Nephron (organoid): ENCODE measurements at regions not wholly inside any gene's neighbourhood (a gene's known extent, or its start where the extent isn't known, plus 50 kb on each side); places are given as distances from the start of the nearest gene placed in this dataset.

Experiments used
- H3K27ac Mint-ChIP-seq, 3 experiments: 2 replicates each; pipeline ENCODE4 v1.8.0; 2020; ENCODE audit warnings: mixed read lengths in 3 of 3, mild to moderate bottlenecking in 2 of 3, moderate library complexity in 1 of 3
- H3K27me3 Mint-ChIP-seq: 2 replicates; pipeline ENCODE4 v1.8.0; 2021; ENCODE audit warnings: low read depth, mild to moderate bottlenecking, moderate library complexity, mixed read lengths
- H3K36me3 Mint-ChIP-seq: 2 replicates; pipeline ENCODE4 v1.8.0; 2020; ENCODE audit warnings: low read depth, mixed read lengths
- H3K4me1 Mint-ChIP-seq: 2 replicates; pipeline ENCODE4 v1.8.0; 2020; ENCODE audit warnings: mixed read lengths
- H3K4me3 Mint-ChIP-seq, 3 experiments: 2 replicates each; pipeline ENCODE4 v1.8.0; 2020; ENCODE audit warnings: mild to moderate bottlenecking in 3 of 3, mixed read lengths in 3 of 3, moderate library complexity in 2 of 3
- H3K9me3 Mint-ChIP-seq: 2 replicates; pipeline ENCODE4 v1.8.0; 2020; ENCODE audit warnings: mixed read lengths
- TF ChIP-seq, protein P1 (sequence below), 3 experiments: fragments of 200-600 bp; sonication (generic); IDR thresholded peaks; one replicate each; pipeline ENCODE4 v1.5.0; 2021; ENCODE audit warnings: antibody characterized with exemption in 3 of 3; ENCODE audit not compliant: unreplicated experiment in 3 of 3

DNA sequence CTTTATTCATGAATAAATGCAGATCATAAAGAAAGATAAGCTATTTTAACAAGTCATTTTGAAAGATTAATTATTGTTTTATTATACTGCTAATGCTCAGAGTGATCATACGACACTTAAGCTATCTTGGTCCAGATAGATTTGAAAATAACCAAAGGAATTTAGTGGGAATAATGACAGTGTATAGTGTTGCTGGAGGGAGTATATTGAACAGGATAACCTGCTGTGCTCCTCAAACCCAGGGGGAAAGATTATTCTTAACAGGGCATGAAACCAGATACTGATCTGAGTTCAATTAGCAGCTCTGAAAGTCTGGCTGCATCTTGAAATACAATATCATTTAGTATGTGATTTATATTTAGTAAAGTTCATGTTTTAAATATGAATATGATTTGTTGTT lies 216.3 kb upstream of the ITGA4 start:
- no peaks in the 10 kb centered on the region for H3K36me3 Mint-ChIP-seq
- H3K4me3 Mint-ChIP-seq = no peak overlapping the region
- H3K9me3 Mint-ChIP-seq = no peaks in the 10 kb centered on the region
- peaks cover 10% of the 10 kb centered on the region for H3K4me1 Mint-ChIP-seq
- H3K27me3 Mint-ChIP-seq = no peaks in the 10 kb centered on the region
- H3K27ac Mint-ChIP-seq = no peak overlapping the region
- TF ChIP-seq, protein P1, sequence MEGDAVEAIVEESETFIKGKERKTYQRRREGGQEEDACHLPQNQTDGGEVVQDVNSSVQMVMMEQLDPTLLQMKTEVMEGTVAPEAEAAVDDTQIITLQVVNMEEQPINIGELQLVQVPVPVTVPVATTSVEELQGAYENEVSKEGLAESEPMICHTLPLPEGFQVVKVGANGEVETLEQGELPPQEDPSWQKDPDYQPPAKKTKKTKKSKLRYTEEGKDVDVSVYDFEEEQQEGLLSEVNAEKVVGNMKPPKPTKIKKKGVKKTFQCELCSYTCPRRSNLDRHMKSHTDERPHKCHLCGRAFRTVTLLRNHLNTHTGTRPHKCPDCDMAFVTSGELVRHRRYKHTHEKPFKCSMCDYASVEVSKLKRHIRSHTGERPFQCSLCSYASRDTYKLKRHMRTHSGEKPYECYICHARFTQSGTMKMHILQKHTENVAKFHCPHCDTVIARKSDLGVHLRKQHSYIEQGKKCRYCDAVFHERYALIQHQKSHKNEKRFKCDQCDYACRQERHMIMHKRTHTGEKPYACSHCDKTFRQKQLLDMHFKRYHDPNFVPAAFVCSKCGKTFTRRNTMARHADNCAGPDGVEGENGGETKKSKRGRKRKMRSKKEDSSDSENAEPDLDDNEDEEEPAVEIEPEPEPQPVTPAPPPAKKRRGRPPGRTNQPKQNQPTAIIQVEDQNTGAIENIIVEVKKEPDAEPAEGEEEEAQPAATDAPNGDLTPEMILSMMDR (IDR thresholded peaks at IDR 0.05; ENCODE audit: unreplicated experiment in 3 of 3) = no peak

GRCh38 chr2:181241366-181241765 lies 215.8 kb upstream of the ITGA4 start:
- Mint-ChIP-seq H3K9me3 (no peaks in the 10 kb centered on the region), H3K36me3 (no peaks in the 10 kb centered on the region), H3K27me3 (no peaks in the 10 kb centered on the region), H3K4me3 (no peak overlapping the region), H3K27ac (peak overlapping the region in 1 of 3 experiments; percentile 54), H3K4me1 (peaks cover 10% of the 10 kb centered on the region)
- TF ChIP-seq, protein P1 (IDR thresholded peaks at IDR 0.05; ENCODE audit: unreplicated experiment in 3 of 3) = no peak

DNA sequence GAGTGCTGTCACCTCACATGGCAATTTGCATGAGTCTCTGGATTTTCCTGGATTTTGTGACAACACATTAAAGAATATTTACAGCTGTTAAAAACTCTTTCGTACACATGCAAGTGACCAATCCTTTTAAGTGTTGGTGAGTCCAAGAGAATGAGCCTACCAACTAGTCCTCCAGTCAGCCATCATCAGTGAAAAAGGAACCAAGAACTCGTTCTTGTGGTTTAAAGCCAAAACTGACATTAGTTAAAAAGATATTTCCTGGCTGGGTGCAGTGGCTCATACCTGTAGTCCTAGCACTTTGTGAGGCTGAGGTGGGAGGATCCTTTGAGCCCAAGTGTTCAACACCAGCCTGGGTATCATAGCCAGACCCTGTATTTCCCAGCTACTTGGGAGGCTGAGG lies 215.4 kb upstream of the ITGA4 start:
- no peak overlapping the region for H3K4me3 Mint-ChIP-seq
- H3K9me3 Mint-ChIP-seq = no peaks in the 10 kb centered on the region

DNA sequence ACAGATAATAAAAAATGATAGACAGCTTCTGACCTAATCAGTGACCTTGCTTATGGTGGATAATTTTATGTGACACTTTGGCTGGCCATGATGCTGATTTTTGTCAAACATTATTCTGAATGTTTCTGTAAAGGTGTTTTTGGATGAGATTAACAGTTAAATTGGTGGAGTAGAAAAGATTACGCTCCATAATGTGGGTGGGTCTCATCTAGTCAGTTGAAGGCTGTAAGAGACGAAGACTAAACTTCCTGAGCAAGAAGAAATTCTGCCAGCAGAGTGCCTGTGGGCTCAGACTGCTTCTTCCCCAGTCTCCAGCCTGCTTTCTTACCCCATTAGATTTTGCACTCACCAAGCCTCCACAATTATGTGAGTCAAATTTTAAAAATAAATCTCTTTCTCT lies 214.9 kb upstream of the ITGA4 start:
- H3K27me3 Mint-ChIP-seq = no peaks in the 10 kb centered on the region
- TF ChIP-seq, protein P1 (IDR thresholded peaks at IDR 0.05; ENCODE audit: unreplicated experiment in 3 of 3) = no peak
- no peaks in the 10 kb centered on the region for H3K36me3 Mint-ChIP-seq
- no peaks in the 10 kb centered on the region for H3K9me3 Mint-ChIP-seq
- H3K27ac Mint-ChIP-seq = no peak overlapping the region
- peaks cover 10% of the 10 kb centered on the region for H3K4me1 Mint-ChIP-seq
- no peak overlapping the region for H3K4me3 Mint-ChIP-seq

More for the DNA sequence above, 215.4 kb upstream of the ITGA4 start:
- peaks cover 10% of the 10 kb centered on the region for H3K4me1 Mint-ChIP-seq
- H3K27me3 Mint-ChIP-seq = no peaks in the 10 kb centered on the region
- no peaks in the 10 kb centered on the region for H3K36me3 Mint-ChIP-seq
- TF ChIP-seq, protein P1 (IDR thresholded peaks at IDR 0.05; ENCODE audit: unreplicated experiment in 3 of 3) = no peak
- H3K27ac Mint-ChIP-seq = no peak overlapping the region

- peak overlapping the region in 2 of 3 experiments; percentile 22 to 51 for H3K27ac Mint-ChIP-seq
- H3K9me3 Mint-ChIP-seq = no peaks in the 10 kb centered on the region
- H3K27me3 Mint-ChIP-seq = no peaks in the 10 kb centered on the region
- peaks cover 10% of the 10 kb centered on the region for H3K4me1 Mint-ChIP-seq
- TF ChIP-seq, protein P1 (IDR thresholded peaks at IDR 0.05; ENCODE audit: unreplicated experiment in 3 of 3) = no peak
- no peaks in the 10 kb centered on the region for H3K36me3 Mint-ChIP-seq
- no peak overlapping the region for H3K4me3 Mint-ChIP-seq
Measured at GRCh38 chr2:181243319-181243718, 213.9 kb upstream of the ITGA4 start.

- Mint-ChIP-seq H3K4me3 (no peak overlapping the region), H3K9me3 (no peaks in the 10 kb centered on the region), H3K27me3 (no peaks in the 10 kb centered on the region), H3K4me1 (peaks cover 16% of the 10 kb centered on the region), H3K36me3 (no peaks in the 10 kb centered on the region), H3K27ac (no peak overlapping the region)
- TF ChIP-seq, protein P1 (IDR thresholded peaks at IDR 0.05; ENCODE audit: unreplicated experiment in 3 of 3) = no peak
Measured at GRCh38 chr2:181250691-181251090, 206.5 kb upstream of the ITGA4 start.
